DOHH2 (cell line): ENCODE measurements at regions not wholly inside any gene's neighbourhood (a gene's known extent, or its start where the extent isn't known, plus 50 kb on each side); places are given as distances from the start of the nearest gene placed in this dataset.

Experiments
- EZH2phosphoT487 ChIP-seq: fragments of 200-600 bp; sonication (generic); IDR thresholded peaks from 2 replicates; pipeline ENCODE4 v1.6.1; 2017; ENCODE audit warnings: borderline replicate concordance, mild to moderate bottlenecking, antibody characterized with exemption, low read length, moderate library complexity, mixed read lengths
- TF ChIP-seq, protein P1 (sequence below): fragments of 200-600 bp; sonication (generic); IDR thresholded peaks from one replicate; pipeline ENCODE4 v1.5.1; 2014; ENCODE audit warnings: antibody characterized with exemption, mild to moderate bottlenecking, low read depth, low read length; ENCODE audit not compliant: poor library complexity, severe bottlenecking

DNA sequence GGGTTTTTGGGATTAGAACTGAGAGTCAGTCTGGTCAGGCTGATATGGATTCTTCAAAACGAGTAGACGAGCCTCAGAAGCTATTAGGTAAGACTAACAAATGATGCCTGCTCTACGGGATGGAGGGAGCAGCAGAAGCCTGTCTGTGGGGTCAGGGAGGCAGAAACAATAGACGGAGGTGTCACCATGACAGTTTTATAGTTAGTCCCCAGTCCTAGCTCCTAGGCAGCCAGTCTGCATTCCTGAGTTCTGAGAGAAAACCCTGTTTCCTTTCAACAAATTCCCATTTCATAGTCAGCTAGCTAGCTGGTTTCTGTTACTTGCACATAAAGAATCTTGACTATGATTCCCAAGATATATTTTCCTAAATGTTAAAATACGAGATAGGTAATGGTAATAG is 542.1 kb downstream of the PID1 start:
- TF ChIP-seq, protein P1, sequence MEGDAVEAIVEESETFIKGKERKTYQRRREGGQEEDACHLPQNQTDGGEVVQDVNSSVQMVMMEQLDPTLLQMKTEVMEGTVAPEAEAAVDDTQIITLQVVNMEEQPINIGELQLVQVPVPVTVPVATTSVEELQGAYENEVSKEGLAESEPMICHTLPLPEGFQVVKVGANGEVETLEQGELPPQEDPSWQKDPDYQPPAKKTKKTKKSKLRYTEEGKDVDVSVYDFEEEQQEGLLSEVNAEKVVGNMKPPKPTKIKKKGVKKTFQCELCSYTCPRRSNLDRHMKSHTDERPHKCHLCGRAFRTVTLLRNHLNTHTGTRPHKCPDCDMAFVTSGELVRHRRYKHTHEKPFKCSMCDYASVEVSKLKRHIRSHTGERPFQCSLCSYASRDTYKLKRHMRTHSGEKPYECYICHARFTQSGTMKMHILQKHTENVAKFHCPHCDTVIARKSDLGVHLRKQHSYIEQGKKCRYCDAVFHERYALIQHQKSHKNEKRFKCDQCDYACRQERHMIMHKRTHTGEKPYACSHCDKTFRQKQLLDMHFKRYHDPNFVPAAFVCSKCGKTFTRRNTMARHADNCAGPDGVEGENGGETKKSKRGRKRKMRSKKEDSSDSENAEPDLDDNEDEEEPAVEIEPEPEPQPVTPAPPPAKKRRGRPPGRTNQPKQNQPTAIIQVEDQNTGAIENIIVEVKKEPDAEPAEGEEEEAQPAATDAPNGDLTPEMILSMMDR, result no peak
- TF ChIP-seq EZH2phosphoT487, result no peak
